ENCODE measurements at regions not wholly inside any gene's neighbourhood (a gene's known extent, or its start where the extent isn't known, plus 50 kb on each side); places are given as distances from the start of the nearest gene placed in this dataset.

GRCh38 chr21:23245255-23245654 is 2247.0 kb downstream of the NCAM2 start:
- Histone ChIP-seq H2AFZ (ENCODE audit: control insufficient read depth, low read length) (no peak overlapping the region), H3K36me3 (ENCODE audit: control insufficient read depth in 2 of 2, extremely low read depth in 1 of 2, insufficient read depth in 2 of 2, low read length in 2 of 2) (no peaks in the 10 kb centered on the region), H3K9me1 (ENCODE audit: control insufficient read depth, extremely low read depth, insufficient read depth, low read length) (no peaks in the 10 kb centered on the region), H3K9ac (ENCODE audit: control insufficient read depth, extremely low read depth, insufficient read depth, low read length) (no peak overlapping the region), H3K4me1 (ENCODE audit: control insufficient read depth, extremely low read depth, insufficient read depth, low read length) (no peaks in the 10 kb centered on the region), H4K20me1 (ENCODE audit: control insufficient read depth, extremely low read depth, insufficient read depth, low read length) (no peaks in the 10 kb centered on the region), H3K4me3 (ENCODE audit: control insufficient read depth in 2 of 3, extremely low read depth in 1 of 3, insufficient read depth in 2 of 3, low read depth in 1 of 3, low read length in 3 of 3) (no peak overlapping the region), H3K9me3 (ENCODE audit: control insufficient read depth, low read depth, low read length) (peaks cover 2% of the 10 kb centered on the region), H3K27ac (ENCODE audit: control insufficient read depth, insufficient read depth, low read length) (no peak overlapping the region), H3K4me2 (ENCODE audit: control insufficient read depth, extremely low read depth, insufficient read depth, low read depth, low read length) (no peak overlapping the region), H3K27me3 (ENCODE audit: control insufficient read depth, extremely low read depth, insufficient read depth, low read length) (no peaks in the 10 kb centered on the region), H3K79me2 (ENCODE audit: control insufficient read depth, insufficient read depth, low read length) (no peaks in the 10 kb centered on the region)
- DNase-seq (ENCODE audit: low read depth, low spot score) (no peak), FAIRE-seq (no peak)
- TF ChIP-seq CTCF (optimal IDR thresholded peaks at IDR 0.05 in 1 of 3, IDR thresholded peaks at IDR 0.05 in 1 of 3, conservative IDR thresholded peaks at IDR 0.05 in 1 of 3; ENCODE audit: extremely low read depth in 1 of 3, insufficient read depth in 2 of 3, low read length in 3 of 3) (no peak), EZH2 (IDR thresholded peaks at IDR 0.05; ENCODE audit: low read length) (no peak)
- dilution Hi-C loops (cut with MboI; ENCODE audit: extremely low pct_ligation_motif_present, low sequenced_read_pairs): no loop called here

GRCh38 chr21:23223882-23224281 is 2225.7 kb downstream of the NCAM2 start:
- no peaks in the 10 kb centered on the region for H3K36me3 ChIP-seq (ENCODE audit: control insufficient read depth in 2 of 2, extremely low read depth in 1 of 2, insufficient read depth in 2 of 2, low read length in 2 of 2)
- H2AFZ ChIP-seq (ENCODE audit: control insufficient read depth, low read length): no peak overlapping the region
- DNase-seq (ENCODE audit: low read depth, low spot score) (no peak), FAIRE-seq (no peak)
- H3K9me3 ChIP-seq (ENCODE audit: control insufficient read depth, low read depth, low read length): peaks cover 2% of the 10 kb centered on the region
- H4K20me1 ChIP-seq (ENCODE audit: control insufficient read depth, extremely low read depth, insufficient read depth, low read length): no peaks in the 10 kb centered on the region
- no peak overlapping the region for H3K9ac ChIP-seq (ENCODE audit: control insufficient read depth, extremely low read depth, insufficient read depth, low read length)
- no peak overlapping the region for H3K4me3 ChIP-seq (ENCODE audit: control insufficient read depth in 2 of 3, extremely low read depth in 1 of 3, insufficient read depth in 2 of 3, low read depth in 1 of 3, low read length in 3 of 3)
- no peak overlapping the region for H3K4me2 ChIP-seq (ENCODE audit: control insufficient read depth, extremely low read depth, insufficient read depth, low read depth, low read length)
- TF ChIP-seq EZH2 (IDR thresholded peaks at IDR 0.05; ENCODE audit: low read length) (no peak), CTCF (optimal IDR thresholded peaks at IDR 0.05 in 1 of 3, IDR thresholded peaks at IDR 0.05 in 1 of 3, conservative IDR thresholded peaks at IDR 0.05 in 1 of 3; ENCODE audit: extremely low read depth in 1 of 3, insufficient read depth in 2 of 3, low read length in 3 of 3) (no peak)
- no peaks in the 10 kb centered on the region for H3K4me1 ChIP-seq (ENCODE audit: control insufficient read depth, extremely low read depth, insufficient read depth, low read length)
- dilution Hi-C loops (cut with MboI; ENCODE audit: extremely low pct_ligation_motif_present, low sequenced_read_pairs): no loop called here
- no peaks in the 10 kb centered on the region for H3K79me2 ChIP-seq (ENCODE audit: control insufficient read depth, insufficient read depth, low read length)
- H3K27me3 ChIP-seq (ENCODE audit: control insufficient read depth, extremely low read depth, insufficient read depth, low read length): no peaks in the 10 kb centered on the region
- H3K27ac ChIP-seq (ENCODE audit: control insufficient read depth, insufficient read depth, low read length): no peak overlapping the region
- no peaks in the 10 kb centered on the region for H3K9me1 ChIP-seq (ENCODE audit: control insufficient read depth, extremely low read depth, insufficient read depth, low read length)

Data from keratinocyte (primary cell).